Chondrocyte (in vitro differentiated cells): ENCODE measurements at regions not wholly inside any gene's neighbourhood (a gene's known extent, or its start where the extent isn't known, plus 50 kb on each side); places are given as distances from the start of the nearest gene placed in this dataset.

ENCODE experiments used
- DNase-seq: peaks from one replicate; pipeline ENCODE4 v3.0.0; 2021; ENCODE audit warnings: mixed read lengths, low spot score
- H3K27ac Mint-ChIP-seq: one replicate; pipeline ENCODE4 v1.8.0; 2021; ENCODE audit warnings: mild to moderate bottlenecking, moderate library complexity, mixed read lengths; ENCODE audit not compliant: unreplicated experiment
- H3K27me3 Mint-ChIP-seq: 2 replicates; pipeline ENCODE4 v1.8.0; 2021; ENCODE audit warnings: low read depth, mixed read lengths
- H3K36me3 Mint-ChIP-seq: 2 replicates; pipeline ENCODE4 v1.8.0; 2021; ENCODE audit warnings: low read depth, mixed read lengths
- H3K4me1 Mint-ChIP-seq: 2 replicates; pipeline ENCODE4 v1.8.0; 2021; ENCODE audit warnings: low read depth, mild to moderate bottlenecking, mixed read lengths
- H3K4me3 Mint-ChIP-seq: one replicate; pipeline ENCODE4 v1.8.0; 2021; ENCODE audit warnings: mild to moderate bottlenecking, moderate library complexity, mixed read lengths; ENCODE audit not compliant: unreplicated experiment
- H3K9me3 Mint-ChIP-seq: 2 replicates; pipeline ENCODE4 v1.8.0; 2021; ENCODE audit warnings: low read depth, mixed read lengths
- CTCF ChIP-seq: fragments of 200-600 bp; sonication (generic); IDR thresholded peaks from 2 replicates; pipeline ENCODE4 v1.5.0; 2021; ENCODE audit warnings: antibody characterized with exemption, mild to moderate bottlenecking, moderate library complexity

GRCh38 chr5:84683594-84683993 is 298.9 kb upstream of the EDIL3 start:
- no peak for TF ChIP-seq CTCF
- Mint-ChIP-seq H3K27me3 (no peaks in the 10 kb centered on the region), H3K4me3 (no peak overlapping the region)

GRCh38 chr5:84682531-84682930 is 297.9 kb upstream of the EDIL3 start:
- no peak overlapping the region for H3K4me3 Mint-ChIP-seq
- no peaks in the 10 kb centered on the region for H3K36me3 Mint-ChIP-seq
- H3K4me1 Mint-ChIP-seq, result no peaks in the 10 kb centered on the region
- no peak overlapping the region for H3K27ac Mint-ChIP-seq
- TF ChIP-seq CTCF, result no peak
- no peak for DNase-seq
- H3K27me3 Mint-ChIP-seq, result no peaks in the 10 kb centered on the region
- H3K9me3 Mint-ChIP-seq, result peaks cover 7% of the 10 kb centered on the region

More at GRCh38 chr5:84683594-84683993, 298.9 kb upstream of the EDIL3 start:
- Mint-ChIP-seq H3K4me1 (peaks cover 6% of the 10 kb centered on the region), H3K36me3 (no peaks in the 10 kb centered on the region), H3K9me3 (peaks cover 7% of the 10 kb centered on the region), H3K27ac (no peak overlapping the region)
- no peak for DNase-seq

- no peaks in the 10 kb centered on the region for H3K36me3 Mint-ChIP-seq
- no peak for TF ChIP-seq CTCF
- no peaks in the 10 kb centered on the region for H3K4me1 Mint-ChIP-seq
- no peak overlapping the region for H3K27ac Mint-ChIP-seq
- H3K27me3 Mint-ChIP-seq, result no peaks in the 10 kb centered on the region
- no peak for DNase-seq
- H3K9me3 Mint-ChIP-seq, result peaks cover 3% of the 10 kb centered on the region
- no peak overlapping the region for H3K4me3 Mint-ChIP-seq
Measured at GRCh38 chr5:84680908-84681307, 296.2 kb upstream of the EDIL3 start.

GRCh38 chr5:84673785-84674184 is 289.1 kb upstream of the EDIL3 start:
- Mint-ChIP-seq H3K36me3 (no peaks in the 10 kb centered on the region), H3K4me1 (no peaks in the 10 kb centered on the region), H3K27ac (no peak overlapping the region), H3K9me3 (peaks cover 10% of the 10 kb centered on the region), H3K27me3 (no peaks in the 10 kb centered on the region), H3K4me3 (no peak overlapping the region)
- TF ChIP-seq CTCF, result no peak
- DNase-seq, result no peak

GRCh38 chr5:84667576-84667975 is 282.9 kb upstream of the EDIL3 start:
- Mint-ChIP-seq H3K27me3 (no peaks in the 10 kb centered on the region), H3K4me3 (no peak overlapping the region), H3K36me3 (no peaks in the 10 kb centered on the region), H3K9me3 (peaks cover 10% of the 10 kb centered on the region), H3K27ac (no peak overlapping the region), H3K4me1 (no peaks in the 10 kb centered on the region)
- DNase-seq, result no peak
- TF ChIP-seq CTCF, result no peak
